ENCODE measurements at regions not wholly inside any gene's neighbourhood (a gene's known extent, or its start where the extent isn't known, plus 50 kb on each side); places are given as distances from the start of the nearest gene placed in this dataset.

GRCh38 chr12:107369006-107369405 is 275.7 kb upstream of the CRY1 start:
- H3K9me3 ChIP-seq (replicated peaks; ENCODE audit: control insufficient read depth, insufficient read depth, low read depth, low read length) = no peaks in the 10 kb centered on the region
- peaks cover 6 to 21% of the 10 kb centered on the region in 2 experiments; a peak in 3 of 5 replicates for H3K27me3 ChIP-seq (ENCODE audit: control insufficient read depth in 2 of 2, insufficient read depth in 2 of 2, low read length in 2 of 2)
- 0 out of 2 replicates have a peak, but pooled peaks cover 5% of the 10 kb centered on the region for H4K20me1 ChIP-seq (replicated peaks; ENCODE audit: control insufficient read depth, insufficient read depth, low read length)
- no peak for TF ChIP-seq ZNF507 (tag; conservative IDR thresholded peaks at IDR 0.05)
- TF ChIP-seq HDAC6 (IDR thresholded peaks at IDR 0.05; ENCODE audit: low read depth, low read length) = no peak
- no peak for TF ChIP-seq TSC22D4 (tag; IDR thresholded peaks at IDR 0.05)
- TF ChIP-seq SP1 (CRISPR knock-in tag; IDR thresholded peaks at IDR 0.05) = no peak
- no peak for TF ChIP-seq YY1 (IDR thresholded peaks at IDR 0.05; ENCODE audit: borderline replicate concordance in 1 of 3, control insufficient read depth in 1 of 3, extremely low read depth in 1 of 3, insufficient read depth in 3 of 3, insufficient read length in 1 of 3, insufficient replicate concordance in 2 of 3, low read depth in 1 of 3, low read length in 2 of 3)
- TF ChIP-seq EP400 (IDR thresholded peaks at IDR 0.05) = no peak
- no peak overlapping the region for H3K4me3 ChIP-seq
- no peaks in the 10 kb centered on the region for H3K4me1 ChIP-seq (replicated peaks in 1 of 2; ENCODE audit: control insufficient read depth in 2 of 2, insufficient read depth in 2 of 2, low read length in 2 of 2)
- WGBS (ENCODE audit: insufficient coverage, low coverage, missing lambda C conversion rate) = 0% methylated on average over 2 of the region's 2 CpGs
- ChIA-PET POLR2A (no interaction called here), CTCF (ENCODE audit: low intra/inter-chr PET ratio) (no interaction called here)
- no peak overlapping the region for H3K27ac ChIP-seq (ENCODE audit: extremely low read depth, low read depth, low read length)
- no peak for DNase-seq (ENCODE audit: extremely low read depth in 1 of 4, low spot score in 3 of 4)
- no TSS peak for BruUV-seq (replicated peaks)
- intact Hi-C loops (cut with micrococcal nuclease) (no loop called here), in situ Hi-C loops (cut with MboI) (no loop called here)
- H3K36me3 ChIP-seq (ENCODE audit: control insufficient read depth, insufficient read depth, low read length) = no peaks in the 10 kb centered on the region
- H3K4me2 ChIP-seq (ENCODE audit: insufficient read depth, low read length) = no peak overlapping the region
- no peak for ATAC-seq
- no peaks in the 10 kb centered on the region for H3K9me1 ChIP-seq (ENCODE audit: control insufficient read depth, insufficient read depth, low read length)
- no peaks in the 10 kb centered on the region for H3K79me2 ChIP-seq (ENCODE audit: control insufficient read depth, insufficient read depth, low read length)
- FAIRE-seq = no peak
- H2AFZ ChIP-seq (ENCODE audit: low read depth, low read length) = no peak overlapping the region
- H3K9ac ChIP-seq (ENCODE audit: insufficient read depth in 1 of 2, low read depth in 2 of 2, low read length in 2 of 2) = no peak overlapping the region

DNA sequence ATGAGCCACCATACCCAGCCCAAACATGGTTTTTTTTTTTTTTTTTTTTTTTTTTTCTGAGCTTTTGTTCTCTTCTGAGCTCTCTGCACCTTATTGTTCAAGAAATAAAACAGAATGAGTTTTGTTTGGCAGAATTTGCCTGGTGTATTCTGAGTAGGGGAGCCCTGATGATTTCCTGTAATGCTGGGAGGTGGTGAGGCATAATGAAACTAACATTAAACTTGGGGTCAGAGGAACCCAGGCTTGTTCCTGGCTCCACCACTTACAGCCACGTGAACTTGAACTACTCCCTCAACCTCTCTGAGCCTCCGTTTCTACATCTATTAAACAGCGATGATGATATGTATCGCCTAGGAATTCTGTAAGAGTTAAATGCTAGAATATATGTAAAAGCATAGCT is 276.3 kb upstream of the CRY1 start:
- H3K4me2 ChIP-seq (ENCODE audit: insufficient read depth, low read length) = no peak overlapping the region
- H3K36me3 ChIP-seq (ENCODE audit: control insufficient read depth, insufficient read depth, low read length) = no peaks in the 10 kb centered on the region
- FAIRE-seq = no peak
- WGBS (ENCODE audit: insufficient coverage, low coverage, missing lambda C conversion rate) = 0% methylated on average over 4 of the region's 4 CpGs
- ChIA-PET POLR2A (no interaction called here), CTCF (ENCODE audit: low intra/inter-chr PET ratio) (no interaction called here)
- H4K20me1 ChIP-seq (replicated peaks; ENCODE audit: control insufficient read depth, insufficient read depth, low read length) = 0 out of 2 replicates have a peak, but pooled peaks cover 5% of the 10 kb centered on the region
- no peak overlapping the region for H3K9ac ChIP-seq (ENCODE audit: insufficient read depth in 1 of 2, low read depth in 2 of 2, low read length in 2 of 2)
- in situ Hi-C loops (cut with MboI) = no loop called here
- no TSS peak for BruUV-seq (replicated peaks)
- no peak for ATAC-seq
- no peak overlapping the region for H3K27ac ChIP-seq (ENCODE audit: extremely low read depth, low read depth, low read length)
- H3K9me3 ChIP-seq (replicated peaks; ENCODE audit: control insufficient read depth, insufficient read depth, low read depth, low read length) = no peaks in the 10 kb centered on the region
- intact Hi-C loops (cut with micrococcal nuclease) = no loop called here
- no peak overlapping the region for H3K4me3 ChIP-seq
- DNase-seq (ENCODE audit: extremely low read depth in 1 of 4, low spot score in 3 of 4) = no peak
- H3K4me1 ChIP-seq (replicated peaks in 1 of 2; ENCODE audit: control insufficient read depth in 2 of 2, insufficient read depth in 2 of 2, low read length in 2 of 2) = no peaks in the 10 kb centered on the region
- H3K27me3 ChIP-seq (ENCODE audit: control insufficient read depth in 2 of 2, insufficient read depth in 2 of 2, low read length in 2 of 2) = peaks cover 6 to 23% of the 10 kb centered on the region in 2 experiments; a peak in 3 of 5 replicates
- no peak overlapping the region for H2AFZ ChIP-seq (ENCODE audit: low read depth, low read length)
- no peaks in the 10 kb centered on the region for H3K9me1 ChIP-seq (ENCODE audit: control insufficient read depth, insufficient read depth, low read length)
- no peaks in the 10 kb centered on the region for H3K79me2 ChIP-seq (ENCODE audit: control insufficient read depth, insufficient read depth, low read length)
- no peak for TF ChIP-seq GTF2E2 (tag; IDR thresholded peaks at IDR 0.05)
- TF ChIP-seq, protein P1, sequence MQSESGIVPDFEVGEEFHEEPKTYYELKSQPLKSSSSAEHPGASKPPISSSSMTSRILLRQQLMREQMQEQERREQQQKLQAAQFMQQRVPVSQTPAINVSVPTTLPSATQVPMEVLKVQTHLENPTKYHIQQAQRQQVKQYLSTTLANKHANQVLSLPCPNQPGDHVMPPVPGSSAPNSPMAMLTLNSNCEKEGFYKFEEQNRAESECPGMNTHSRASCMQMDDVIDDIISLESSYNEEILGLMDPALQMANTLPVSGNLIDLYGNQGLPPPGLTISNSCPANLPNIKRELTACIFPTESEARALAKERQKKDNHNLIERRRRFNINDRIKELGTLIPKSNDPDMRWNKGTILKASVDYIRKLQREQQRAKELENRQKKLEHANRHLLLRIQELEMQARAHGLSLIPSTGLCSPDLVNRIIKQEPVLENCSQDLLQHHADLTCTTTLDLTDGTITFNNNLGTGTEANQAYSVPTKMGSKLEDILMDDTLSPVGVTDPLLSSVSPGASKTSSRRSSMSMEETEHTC (IDR thresholded peaks at IDR 0.05) = no peak
- no peak for TF ChIP-seq ZNF766 (CRISPR knock-in tag; conservative IDR thresholded peaks at IDR 0.05)
- no peak for TF ChIP-seq ZNF740 (CRISPR knock-in tag; IDR thresholded peaks at IDR 0.05)
- no peak for TF ChIP-seq ZNF740 (tag; IDR thresholded peaks at IDR 0.05)
- no peak for TF ChIP-seq PPARD (CRISPR knock-in tag; IDR thresholded peaks at IDR 0.05)
- TF ChIP-seq KAT8 (IDR thresholded peaks at IDR 0.05; ENCODE audit: low read depth) = no peak
